ENCODE measurements at regions not wholly inside any gene's neighbourhood (a gene's known extent, or its start where the extent isn't known, plus 50 kb on each side); places are given as distances from the start of the nearest gene placed in this dataset.

GRCh38 chr13:99800011-99800410 lies 171.6 kb downstream of the ZIC5 start:
- Mint-ChIP-seq H3K27me3 (ENCODE audit: low read depth) (peaks cover 17% of the 10 kb centered on the region), H3K4me1 (peaks cover 72% of the 10 kb centered on the region), H3K36me3 (no peaks in the 10 kb centered on the region), H3K9me3 (peaks cover 7% of the 10 kb centered on the region; the same call in 1 of the 2 replicates), H3K27ac (no peak overlapping the region), H3K4me3 (no peak overlapping the region)
- TF ChIP-seq USF2 (CRISPR knock-in tag; IDR thresholded peaks at IDR 0.05) (peak; percentile 71), ELF4 (CRISPR knock-in tag; IDR thresholded peaks at IDR 0.05; ENCODE audit: low read depth) (no peak), TEAD4 (CRISPR knock-in tag; IDR thresholded peaks at IDR 0.05) (no peak), USF1 (CRISPR knock-in tag; IDR thresholded peaks at IDR 0.05) (peak; percentile 54; the same call in 1 of the 2 replicates), ZNF416 (CRISPR knock-in tag; IDR thresholded peaks at IDR 0.05) (no peak), ETV6 (CRISPR knock-in tag; IDR thresholded peaks at IDR 0.05) (0 out of 2 replicates have a peak, but pooled peaks have one; percentile 21), MXD4 (CRISPR knock-in tag; IDR thresholded peaks at IDR 0.05; ENCODE audit: borderline replicate concordance) (no peak), E2F5 (CRISPR knock-in tag; IDR thresholded peaks at IDR 0.05) (no peak), NFYB (CRISPR knock-in tag; conservative IDR thresholded peaks at IDR 0.05; ENCODE audit: low read depth) (peak; percentile 69), ZNF232 (CRISPR knock-in tag; IDR thresholded peaks at IDR 0.05) (no peak)
- ChIA-PET POLR2A (no interaction called here), CTCF (interaction anchor here (0.7 kb wide), 1 partner anchor 46 kb away, joined by 6 read pairs; no protein-coding TSS in a partner anchor)
- ATAC-seq, result peak; percentile 48
- no peak for DNase-seq (ENCODE audit: low spot score)

DNA sequence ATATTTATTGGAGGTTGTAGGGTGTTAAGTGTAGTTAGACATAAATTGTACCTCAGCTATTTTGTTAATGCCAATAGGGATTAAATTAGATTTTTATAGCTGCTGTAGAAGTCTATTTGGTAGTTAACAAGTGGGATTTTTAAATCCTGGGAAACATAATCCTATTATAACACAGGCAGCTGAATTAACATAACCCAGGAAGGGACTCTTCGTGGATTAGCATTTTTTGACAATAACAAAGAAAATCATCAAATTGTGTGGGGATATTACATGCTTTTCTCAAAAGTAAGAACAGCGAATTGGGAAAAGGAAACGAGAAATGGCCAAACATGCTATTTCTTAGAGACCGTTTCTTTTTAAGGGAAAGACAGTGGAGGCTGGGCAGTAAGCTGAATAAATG lies 172.8 kb downstream of the ZIC5 start:
- DNase-seq (ENCODE audit: low spot score), result no peak
- Mint-ChIP-seq H3K36me3 (no peaks in the 10 kb centered on the region), H3K4me3 (no peak overlapping the region), H3K4me1 (peaks cover 59% of the 10 kb centered on the region), H3K9me3 (peaks cover 7% of the 10 kb centered on the region; the same call in 1 of the 2 replicates), H3K27me3 (ENCODE audit: low read depth) (peaks cover 16% of the 10 kb centered on the region), H3K27ac (no peak overlapping the region; the same call in 1 of the 2 replicates)
- ATAC-seq, result no peak
- ChIA-PET POLR2A (no interaction called here), CTCF (no interaction called here)
- TF ChIP-seq ZNF121 (CRISPR knock-in tag; IDR thresholded peaks at IDR 0.05) (no peak), PRDM15 (CRISPR knock-in tag; IDR thresholded peaks at IDR 0.05) (no peak), MLX (CRISPR knock-in tag; IDR thresholded peaks at IDR 0.05) (no peak), ESRRA (CRISPR knock-in tag; IDR thresholded peaks at IDR 0.05; ENCODE audit: borderline replicate concordance) (no peak), AFF4 (CRISPR knock-in tag; IDR thresholded peaks at IDR 0.05; ENCODE audit: borderline replicate concordance) (no peak), ZNF671 (CRISPR knock-in tag; IDR thresholded peaks at IDR 0.05) (no peak), ETV6 (CRISPR knock-in tag; IDR thresholded peaks at IDR 0.05) (no peak), FOXP4 (CRISPR knock-in tag; IDR thresholded peaks at IDR 0.05) (no peak), TEAD1 (CRISPR knock-in tag; IDR thresholded peaks at IDR 0.05) (no peak), RORB (CRISPR knock-in tag; IDR thresholded peaks at IDR 0.05) (no peak), ELF4 (CRISPR knock-in tag; IDR thresholded peaks at IDR 0.05; ENCODE audit: low read depth) (no peak)
- TF ChIP-seq, protein P1, sequence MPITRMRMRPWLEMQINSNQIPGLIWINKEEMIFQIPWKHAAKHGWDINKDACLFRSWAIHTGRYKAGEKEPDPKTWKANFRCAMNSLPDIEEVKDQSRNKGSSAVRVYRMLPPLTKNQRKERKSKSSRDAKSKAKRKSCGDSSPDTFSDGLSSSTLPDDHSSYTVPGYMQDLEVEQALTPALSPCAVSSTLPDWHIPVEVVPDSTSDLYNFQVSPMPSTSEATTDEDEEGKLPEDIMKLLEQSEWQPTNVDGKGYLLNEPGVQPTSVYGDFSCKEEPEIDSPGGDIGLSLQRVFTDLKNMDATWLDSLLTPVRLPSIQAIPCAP (CRISPR knock-in tag; IDR thresholded peaks at IDR 0.05), result no peak
- TF ChIP-seq, protein P2, sequence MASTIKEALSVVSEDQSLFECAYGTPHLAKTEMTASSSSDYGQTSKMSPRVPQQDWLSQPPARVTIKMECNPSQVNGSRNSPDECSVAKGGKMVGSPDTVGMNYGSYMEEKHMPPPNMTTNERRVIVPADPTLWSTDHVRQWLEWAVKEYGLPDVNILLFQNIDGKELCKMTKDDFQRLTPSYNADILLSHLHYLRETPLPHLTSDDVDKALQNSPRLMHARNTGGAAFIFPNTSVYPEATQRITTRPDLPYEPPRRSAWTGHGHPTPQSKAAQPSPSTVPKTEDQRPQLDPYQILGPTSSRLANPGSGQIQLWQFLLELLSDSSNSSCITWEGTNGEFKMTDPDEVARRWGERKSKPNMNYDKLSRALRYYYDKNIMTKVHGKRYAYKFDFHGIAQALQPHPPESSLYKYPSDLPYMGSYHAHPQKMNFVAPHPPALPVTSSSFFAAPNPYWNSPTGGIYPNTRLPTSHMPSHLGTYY (CRISPR knock-in tag; IDR thresholded peaks at IDR 0.05), result no peak
